Hepatocyte (in vitro differentiated cells): ENCODE measurements at regions not wholly inside any gene's neighbourhood (a gene's known extent, or its start where the extent isn't known, plus 50 kb on each side); places are given as distances from the start of the nearest gene placed in this dataset.

Source experiments
- DNase-seq: peaks from one replicate; pipeline ENCODE4 v3.0.0-alpha.2; 2016; ENCODE audit warnings: low spot score
- H2AFZ ChIP-seq: fragments of 200-600 bp; sonication (generic); 2 replicates; pipeline ENCODE4 v1.6.0; 2016; ENCODE audit warnings: antibody characterized with exemption, mild to moderate bottlenecking
- H3K27ac ChIP-seq: fragments of 200-600 bp; sonication (generic); 2 replicates; pipeline ENCODE4 v1.5.1; 2016; ENCODE audit warnings: mild to moderate bottlenecking
- H3K27me3 ChIP-seq: fragments of 200-600 bp; sonication (generic); 2 replicates; pipeline ENCODE4 v1.6.1; 2016
- H3K36me3 ChIP-seq: fragments of 200-600 bp; sonication (generic); replicated peaks from 2 replicates; pipeline ENCODE4 v1.5.1; 2016; ENCODE audit warnings: low read depth; ENCODE audit not compliant: insufficient read depth
- H3K4me1 ChIP-seq: fragments of 200-600 bp; sonication (generic); 2 replicates; pipeline ENCODE4 v1.5.1; 2016; ENCODE audit warnings: mild to moderate bottlenecking, moderate library complexity; ENCODE audit not compliant: insufficient read depth
- H3K4me2 ChIP-seq: fragments of 200-600 bp; sonication (generic); 2 replicates; pipeline ENCODE4 v1.6.0; 2016
- H3K4me3 ChIP-seq: fragments of 200-600 bp; sonication (generic); 2 replicates; pipeline ENCODE4 v1.5.1; 2016; ENCODE audit warnings: mild to moderate bottlenecking
- H3K79me2 ChIP-seq: fragments of 200-600 bp; sonication (generic); 2 replicates; pipeline ENCODE4 v1.6.0; 2017; ENCODE audit warnings: mild to moderate bottlenecking
- H3K9me2 ChIP-seq: fragments of 200-600 bp; sonication (generic); replicated peaks from 2 replicates; pipeline ENCODE4 v1.6.0; 2017; ENCODE audit warnings: mild to moderate bottlenecking; ENCODE audit not compliant: insufficient read depth
- H3K9me3 ChIP-seq: fragments of 200-600 bp; sonication (generic); 2 replicates; pipeline ENCODE4 v1.5.1; 2016; ENCODE audit warnings: low read depth, mild to moderate bottlenecking
- H4K20me1 ChIP-seq: fragments of 200-600 bp; sonication (generic); 2 replicates; pipeline ENCODE4 v1.6.0; 2016; ENCODE audit warnings: mild to moderate bottlenecking; ENCODE audit not compliant: insufficient read depth, poor library complexity, severe bottlenecking
- EZH2 ChIP-seq: fragments of 200-600 bp; sonication (generic); IDR thresholded peaks from 2 replicates; pipeline ENCODE4 v1.6.1; 2016; ENCODE audit warnings: antibody characterized with exemption, mild to moderate bottlenecking, borderline replicate concordance
- EZH2phosphoT487 ChIP-seq: fragments of 200-600 bp; sonication (generic); IDR thresholded peaks from one replicate; pipeline ENCODE4 v1.6.1; 2018; ENCODE audit warnings: antibody characterized with exemption, mild to moderate bottlenecking, low read depth, moderate library complexity; ENCODE audit not compliant: unreplicated experiment, severe bottlenecking
- WGBS: methylation state at CpG from one replicate; pipeline ENCODE4 v1.1.6; 2016; ENCODE audit warnings: low lambda C conversion rate; ENCODE audit errors: missing lambda C conversion rate; 5-methylcytosine and 5-hydroxymethylcytosine counted together
- TF ChIP-seq, protein P1 (sequence below): fragments of 200-600 bp; sonication (generic); IDR thresholded peaks from 2 replicates; pipeline ENCODE4 v1.5.1; 2016; ENCODE audit warnings: antibody characterized with exemption, mild to moderate bottlenecking; ENCODE audit not compliant: poor library complexity

DNA sequence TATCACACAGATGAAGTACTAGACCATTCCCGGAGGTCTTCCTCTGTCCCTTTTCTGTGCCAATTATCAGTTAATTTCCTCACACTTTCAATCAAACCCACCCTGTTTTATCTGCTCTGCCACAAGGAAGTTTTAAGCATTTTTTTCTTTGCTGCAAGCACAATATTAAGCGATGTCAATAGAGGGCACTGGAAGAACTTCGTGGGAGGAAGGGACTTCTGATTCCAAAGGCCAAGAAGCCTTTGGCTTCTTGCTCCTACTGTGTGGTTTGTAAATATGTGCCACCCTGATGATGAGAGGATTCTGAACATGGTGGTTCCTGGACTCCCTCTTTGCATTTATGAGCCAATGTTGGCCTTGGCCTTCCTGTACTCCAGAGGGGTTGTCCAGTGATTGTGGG lies 1712.5 kb upstream of the C9orf72 start:
- Histone ChIP-seq H3K4me1 (no peaks in the 10 kb centered on the region), H3K27ac (no peak overlapping the region), H3K9me3 (no peaks in the 10 kb centered on the region), H2AFZ (no peak overlapping the region), H3K4me3 (no peak overlapping the region), H3K4me2 (no peak overlapping the region), H3K36me3 (no peaks in the 10 kb centered on the region), H3K27me3 (no peaks in the 10 kb centered on the region), H3K9me2 (no peaks in the 10 kb centered on the region), H3K79me2 (no peaks in the 10 kb centered on the region), H4K20me1 (no peaks in the 10 kb centered on the region)
- TF ChIP-seq, protein P1, sequence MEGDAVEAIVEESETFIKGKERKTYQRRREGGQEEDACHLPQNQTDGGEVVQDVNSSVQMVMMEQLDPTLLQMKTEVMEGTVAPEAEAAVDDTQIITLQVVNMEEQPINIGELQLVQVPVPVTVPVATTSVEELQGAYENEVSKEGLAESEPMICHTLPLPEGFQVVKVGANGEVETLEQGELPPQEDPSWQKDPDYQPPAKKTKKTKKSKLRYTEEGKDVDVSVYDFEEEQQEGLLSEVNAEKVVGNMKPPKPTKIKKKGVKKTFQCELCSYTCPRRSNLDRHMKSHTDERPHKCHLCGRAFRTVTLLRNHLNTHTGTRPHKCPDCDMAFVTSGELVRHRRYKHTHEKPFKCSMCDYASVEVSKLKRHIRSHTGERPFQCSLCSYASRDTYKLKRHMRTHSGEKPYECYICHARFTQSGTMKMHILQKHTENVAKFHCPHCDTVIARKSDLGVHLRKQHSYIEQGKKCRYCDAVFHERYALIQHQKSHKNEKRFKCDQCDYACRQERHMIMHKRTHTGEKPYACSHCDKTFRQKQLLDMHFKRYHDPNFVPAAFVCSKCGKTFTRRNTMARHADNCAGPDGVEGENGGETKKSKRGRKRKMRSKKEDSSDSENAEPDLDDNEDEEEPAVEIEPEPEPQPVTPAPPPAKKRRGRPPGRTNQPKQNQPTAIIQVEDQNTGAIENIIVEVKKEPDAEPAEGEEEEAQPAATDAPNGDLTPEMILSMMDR = peak; percentile 31
- TF ChIP-seq EZH2phosphoT487 = no peak
- no peak for TF ChIP-seq EZH2
- no peak for DNase-seq
- WGBS = 37% methylated on average over 3 of the region's 3 CpGs

DNA sequence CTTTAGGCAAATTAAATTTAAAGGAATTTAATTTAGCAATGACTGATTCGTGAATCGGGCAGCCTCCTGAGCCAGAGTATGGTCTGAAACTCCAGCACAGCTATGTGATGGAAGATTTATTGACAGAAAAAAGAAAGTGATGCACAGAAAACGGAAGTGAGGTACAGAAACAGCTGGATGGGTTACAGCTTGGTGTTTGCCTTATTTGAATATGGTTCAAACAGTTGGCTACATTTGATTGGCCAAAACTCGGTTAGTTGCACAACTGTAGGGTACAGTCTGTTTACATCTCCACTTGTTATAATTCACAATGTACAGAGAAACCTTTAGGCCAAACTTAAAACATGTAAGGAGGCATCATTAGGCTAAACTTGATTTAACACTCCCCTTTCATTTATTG lies 1716.1 kb upstream of the C9orf72 start:
- no peaks in the 10 kb centered on the region for H3K9me3 ChIP-seq
- no peak overlapping the region for H3K27ac ChIP-seq
- no peaks in the 10 kb centered on the region for H3K9me2 ChIP-seq
- H4K20me1 ChIP-seq = no peaks in the 10 kb centered on the region
- TF ChIP-seq, protein P1 = no peak
- TF ChIP-seq EZH2 (no peak), EZH2phosphoT487 (no peak)
- no peak for DNase-seq
- H3K27me3 ChIP-seq = no peaks in the 10 kb centered on the region
- no peak overlapping the region for H3K4me3 ChIP-seq
- H3K4me1 ChIP-seq = no peaks in the 10 kb centered on the region
- H2AFZ ChIP-seq = no peak overlapping the region
- H3K4me2 ChIP-seq = no peak overlapping the region
- no peaks in the 10 kb centered on the region for H3K36me3 ChIP-seq
- 75% methylated on average over 4 of the region's 4 CpGs for WGBS
- H3K79me2 ChIP-seq = no peaks in the 10 kb centered on the region

DNA sequence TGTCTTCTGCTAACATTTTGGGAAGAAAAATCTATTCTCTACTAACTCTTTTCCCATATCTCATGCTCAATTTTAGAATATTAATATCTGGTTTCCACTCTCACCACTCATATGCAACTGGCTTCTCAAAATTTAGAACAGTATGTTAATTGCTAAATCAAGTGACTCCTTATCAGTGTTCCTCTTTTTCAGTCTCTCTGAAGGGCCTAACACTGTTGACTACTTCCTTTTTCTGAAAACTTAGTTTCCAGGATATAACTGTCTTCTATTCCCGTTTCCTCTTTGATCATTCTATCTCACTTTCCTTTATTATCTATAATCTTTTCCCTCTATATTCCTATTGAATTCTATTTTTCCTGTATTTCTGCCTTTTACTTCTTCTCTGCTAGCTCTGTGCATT lies 1717.2 kb upstream of the C9orf72 start:
- TF ChIP-seq EZH2 (no peak), EZH2phosphoT487 (no peak)
- TF ChIP-seq, protein P1 = no peak
- H3K27me3 ChIP-seq = no peaks in the 10 kb centered on the region
- no peaks in the 10 kb centered on the region for H3K9me3 ChIP-seq
- no peaks in the 10 kb centered on the region for H4K20me1 ChIP-seq
- no peak overlapping the region for H2AFZ ChIP-seq
- H3K27ac ChIP-seq = no peak overlapping the region
- no peaks in the 10 kb centered on the region for H3K36me3 ChIP-seq
- no peaks in the 10 kb centered on the region for H3K4me1 ChIP-seq
- WGBS = 85% methylated on average over 1 of the region's 1 CpG
- H3K79me2 ChIP-seq = no peaks in the 10 kb centered on the region
- H3K4me3 ChIP-seq = no peak overlapping the region
- no peak overlapping the region for H3K4me2 ChIP-seq
- no peaks in the 10 kb centered on the region for H3K9me2 ChIP-seq
- no peak for DNase-seq

DNA sequence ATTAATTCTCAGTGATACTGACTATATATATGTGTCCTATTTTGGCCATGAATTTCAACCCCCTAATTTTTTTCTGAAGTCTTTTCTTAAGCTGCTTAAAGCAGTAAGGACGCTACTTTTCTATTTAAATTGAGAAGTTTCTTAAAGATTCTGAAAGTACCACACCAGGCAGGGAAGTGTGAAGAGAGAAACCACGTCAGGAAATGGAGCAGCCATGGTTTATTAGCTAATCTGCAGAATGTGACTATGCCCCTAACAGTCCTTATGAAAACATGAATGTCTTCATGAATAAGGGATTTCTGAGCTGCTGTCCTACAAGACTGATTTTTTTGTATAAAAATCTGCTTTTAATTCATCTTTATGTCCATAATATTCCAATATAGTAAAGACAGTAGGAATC lies 1724.3 kb upstream of the C9orf72 start:
- H3K79me2 ChIP-seq = no peaks in the 10 kb centered on the region
- WGBS = 65% methylated on average over 2 of the region's 2 CpGs
- H3K27me3 ChIP-seq = no peaks in the 10 kb centered on the region
- H2AFZ ChIP-seq = no peak overlapping the region
- TF ChIP-seq, protein P1 = no peak
- TF ChIP-seq EZH2phosphoT487 = no peak
- no peak for TF ChIP-seq EZH2
- no peak overlapping the region for H3K4me3 ChIP-seq
- no peaks in the 10 kb centered on the region for H4K20me1 ChIP-seq
- no peak overlapping the region for H3K27ac ChIP-seq
- H3K4me2 ChIP-seq = no peak overlapping the region
- no peaks in the 10 kb centered on the region for H3K36me3 ChIP-seq
- no peaks in the 10 kb centered on the region for H3K9me2 ChIP-seq
- H3K9me3 ChIP-seq = no peaks in the 10 kb centered on the region
- DNase-seq = no peak
- no peaks in the 10 kb centered on the region for H3K4me1 ChIP-seq
